ENCODE measurements at regions not wholly inside any gene's neighbourhood (a gene's known extent, or its start where the extent isn't known, plus 50 kb on each side); places are given as distances from the start of the nearest gene placed in this dataset.
A peak's percentile ranks its signal among the peaks of the same experiment; 100 is the strongest.
"Not testable (repeated sequence)": the region's sequence is repeated elsewhere in the genome, so short reads cannot be mapped to it uniquely, and the experiment has no call there.

GRCh38 chr10:4902571-4903011 lies 60.6 kb upstream of the AKR1C1 start:
- no peak for TF ChIP-seq CTCF (IDR thresholded peaks at IDR 0.05; ENCODE audit: control insufficient read depth, extremely low read depth, insufficient read depth)
- peak; percentile 45 for DNase-seq (ENCODE audit: low read depth)
- no peak overlapping the region for H3K4me3 ChIP-seq (ENCODE audit: low read depth, low read length)

DNA sequence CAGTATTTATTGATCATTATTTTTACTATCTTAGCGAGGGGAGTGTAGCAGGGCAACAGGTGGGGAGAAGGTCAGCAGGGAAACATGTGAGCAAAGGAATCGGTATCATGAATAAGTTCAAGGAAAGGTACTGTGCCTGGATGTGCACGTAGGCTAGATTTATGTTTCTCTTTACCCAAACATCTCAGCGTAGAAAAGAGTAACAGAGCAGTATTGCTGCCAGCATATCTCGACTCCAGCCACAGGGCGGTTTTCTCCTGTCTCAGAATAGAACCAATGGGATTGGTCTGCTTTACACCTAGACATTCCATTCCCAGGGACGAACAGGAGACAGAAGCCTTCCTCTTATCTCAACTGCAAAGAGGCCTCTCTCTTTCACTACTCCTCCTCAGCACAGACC lies 60.1 kb upstream of the AKR1C1 start:
- H3K4me3 ChIP-seq (ENCODE audit: low read depth, low read length); DNase-seq (ENCODE audit: low read depth): not testable (repeated sequence)

- H3K4me3 ChIP-seq (ENCODE audit: low read depth, low read length); DNase-seq (ENCODE audit: low read depth): not testable (repeated sequence)
Observed at GRCh38 chr10:4903675-4904074, 59.5 kb upstream of the AKR1C1 start.

DNA sequence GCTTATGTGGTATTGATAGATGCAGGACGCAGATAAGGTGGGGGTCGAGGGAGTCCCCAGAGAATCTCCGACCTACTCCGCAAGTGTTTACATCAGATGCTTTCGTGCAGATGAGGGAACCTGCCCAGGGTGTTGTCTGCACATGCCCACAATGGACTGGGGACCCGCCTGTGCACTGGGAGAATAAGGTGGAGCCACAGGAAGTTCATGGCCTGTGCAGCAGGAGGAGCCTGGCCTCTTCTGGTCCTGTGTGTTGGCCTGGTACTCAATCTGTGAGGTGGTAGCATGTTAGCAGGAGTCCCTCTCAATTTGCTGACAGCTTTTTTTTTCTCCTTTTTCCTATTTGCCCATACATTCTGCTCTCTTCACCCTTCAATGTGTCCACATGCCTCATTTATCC lies 54.1 kb upstream of the AKR1C1 start:
- no peak for DNase-seq (ENCODE audit: low read depth)
- H3K4me3 ChIP-seq (ENCODE audit: low read depth, low read length) = no peak overlapping the region
- TF ChIP-seq CTCF (IDR thresholded peaks at IDR 0.05; ENCODE audit: control insufficient read depth, extremely low read depth, insufficient read depth) = no peak
